H9 (cell line): ENCODE measurements at regions not wholly inside any gene's neighbourhood (a gene's known extent, or its start where the extent isn't known, plus 50 kb on each side); places are given as distances from the start of the nearest gene placed in this dataset.

Experiments
- DNase-seq: peaks from one replicate; pipeline ENCODE4 v3.0.0-alpha.2; 2017
- H2AFZ ChIP-seq: one replicate; pipeline ENCODE4 v1.6.1; 2013; ENCODE audit warnings: mild to moderate bottlenecking, low read length, control low read depth, moderate library complexity
- H2AK5ac ChIP-seq: 2 replicates; pipeline ENCODE4 v1.6.1; 2013; ENCODE audit warnings: low read length, control low read depth, mixed read lengths; ENCODE audit not compliant: insufficient read length
- H2BK120ac ChIP-seq: one replicate; pipeline ENCODE4 v1.6.1; 2013; ENCODE audit warnings: low read depth, mild to moderate bottlenecking, low read length, control low read depth, inconsistent platforms; ENCODE audit not compliant: poor library complexity, severe bottlenecking
- H2BK12ac ChIP-seq: 2 replicates; pipeline ENCODE4 v1.6.1; 2013; ENCODE audit warnings: low read length, control low read depth, mixed read lengths, low read depth; ENCODE audit not compliant: insufficient read length
- H2BK15ac ChIP-seq: 2 replicates; pipeline ENCODE4 v1.6.1; 2013; ENCODE audit warnings: low read depth, low read length, control low read depth
- H2BK20ac ChIP-seq: one replicate; pipeline ENCODE4 v1.6.1; 2013; ENCODE audit warnings: low read depth, mild to moderate bottlenecking, low read length, control low read depth, inconsistent platforms; ENCODE audit not compliant: poor library complexity, severe bottlenecking
- H2BK5ac ChIP-seq: 2 replicates; pipeline ENCODE4 v1.6.1; 2013; ENCODE audit warnings: low read length, control low read depth, mixed read lengths; ENCODE audit not compliant: insufficient read length
- H3K14ac ChIP-seq: 2 replicates; pipeline ENCODE4 v1.6.1; 2013; ENCODE audit warnings: low read length, control low read depth; ENCODE audit not compliant: insufficient read depth
- H3K18ac ChIP-seq: 2 replicates; pipeline ENCODE4 v1.6.1; 2013; ENCODE audit warnings: low read depth, mild to moderate bottlenecking, mixed read lengths, low read length, control low read depth; ENCODE audit not compliant: insufficient read length
- H3K23ac ChIP-seq: 2 replicates; pipeline ENCODE4 v1.6.1; 2013; ENCODE audit warnings: low read length, control low read depth, mixed read lengths, low read depth; ENCODE audit not compliant: insufficient read length
- H3K23me2 ChIP-seq: 2 replicates; pipeline ENCODE4 v1.6.1; 2013; ENCODE audit warnings: low read depth, mild to moderate bottlenecking, mixed read lengths, low read length, control low read depth; ENCODE audit not compliant: insufficient read length, poor library complexity, severe bottlenecking
- H3K27ac ChIP-seq: 2 replicates; pipeline ENCODE4 v1.5.1; 2013; ENCODE audit warnings: low read length, control low read depth, mixed read lengths, low read depth; ENCODE audit not compliant: insufficient read length
- H3K27me3 ChIP-seq: 2 replicates; pipeline ENCODE4 v1.6.1; 2013; ENCODE audit warnings: low read length, control low read depth, inconsistent platforms; ENCODE audit not compliant: insufficient read depth
- H3K4ac ChIP-seq: 2 replicates; pipeline ENCODE4 v1.6.1; 2013; ENCODE audit warnings: low read depth, mild to moderate bottlenecking, control low read depth, inconsistent platforms, low read length, moderate library complexity
- H3K4me1 ChIP-seq: 2 replicates; pipeline ENCODE4 v1.6.1; 2013; ENCODE audit warnings: low read length, control low read depth, inconsistent platforms; ENCODE audit not compliant: insufficient read depth
- H3K4me2 ChIP-seq: 2 replicates; pipeline ENCODE4 v1.6.1; 2013; ENCODE audit warnings: low read length, control low read depth, mixed read lengths; ENCODE audit not compliant: insufficient read length, insufficient read depth
- H3K56ac ChIP-seq: 2 replicates; pipeline ENCODE4 v1.6.1; 2013; ENCODE audit warnings: low read depth, mild to moderate bottlenecking, mixed read lengths, low read length, control low read depth; ENCODE audit not compliant: insufficient read length
- H3K79me1 ChIP-seq: 2 replicates; pipeline ENCODE4 v1.6.1; 2013; ENCODE audit warnings: low read depth, mild to moderate bottlenecking, moderate library complexity, low read length, control low read depth, inconsistent platforms; ENCODE audit not compliant: insufficient read depth, poor library complexity, severe bottlenecking
- H3K79me2 ChIP-seq: 2 replicates; pipeline ENCODE4 v1.6.1; 2013; ENCODE audit warnings: low read length, control low read depth, inconsistent platforms; ENCODE audit not compliant: insufficient read depth
- H3K9ac ChIP-seq: 2 replicates; pipeline ENCODE4 v1.6.1; 2013; ENCODE audit warnings: low read length, control low read depth, mixed read lengths; ENCODE audit not compliant: insufficient read length; ENCODE audit errors: extremely low read depth
- H3K9me3 ChIP-seq: one replicate; pipeline ENCODE4 v1.6.1; 2013; ENCODE audit warnings: low read depth, low read length, inconsistent platforms; ENCODE audit not compliant: control insufficient read depth
- H3T11ph ChIP-seq: one replicate; pipeline ENCODE4 v1.6.1; 2013; ENCODE audit warnings: mild to moderate bottlenecking, low read length, control low read depth, inconsistent platforms
- H4K20me1 ChIP-seq: one replicate; pipeline ENCODE4 v1.6.1; 2013; ENCODE audit not compliant: control insufficient read depth, insufficient read length, insufficient read depth
- H4K5ac ChIP-seq: 2 replicates; pipeline ENCODE4 v1.6.1; 2013; ENCODE audit warnings: low read depth, mild to moderate bottlenecking, mixed read lengths, low read length, control low read depth; ENCODE audit not compliant: insufficient read length
- H4K8ac ChIP-seq: replicated peaks from 2 replicates; pipeline ENCODE4 v1.6.1; 2013; ENCODE audit warnings: low read length, control low read depth, mixed read lengths, low read depth; ENCODE audit not compliant: insufficient read length
- H4K91ac ChIP-seq: 2 replicates; pipeline ENCODE4 v1.6.1; 2013; ENCODE audit warnings: low read depth, mild to moderate bottlenecking, moderate library complexity, mixed read lengths, low read length, control low read depth; ENCODE audit not compliant: insufficient read length
- H3K27ac Mint-ChIP-seq, 3 experiments: 2 replicates in 2 of 3; 3 replicates in 1 of 3; pipeline ENCODE4 v1.8.0; 2020 to 2021; ENCODE audit warnings: mixed read lengths in 3 of 3, mild to moderate bottlenecking in 1 of 3, moderate library complexity in 1 of 3
- H3K27me3 Mint-ChIP-seq: 2 replicates; pipeline ENCODE4 v1.8.0; 2021; ENCODE audit warnings: low read depth, mild to moderate bottlenecking, moderate library complexity, mixed read lengths
- H3K36me3 Mint-ChIP-seq, 3 experiments: 2 replicates in 2 of 3; 3 replicates in 1 of 3; pipeline ENCODE4 v1.8.0; 2020 to 2021; ENCODE audit warnings: low read depth in 3 of 3, mixed read lengths in 3 of 3; ENCODE audit not compliant: insufficient read depth in 1 of 3
- H3K4me1 Mint-ChIP-seq, 2 experiments: 2 replicates each; pipeline ENCODE4 v1.8.0; 2020; ENCODE audit warnings: mixed read lengths in 2 of 2
- H3K4me3 Mint-ChIP-seq, 2 experiments: 2 replicates in 1 of 2; 3 replicates in 1 of 2; pipeline ENCODE4 v1.8.0; 2020 to 2021; ENCODE audit warnings: mild to moderate bottlenecking in 2 of 2, mixed read lengths in 2 of 2, moderate library complexity in 1 of 2
- H3K9me3 Mint-ChIP-seq, 2 experiments: 2 replicates in 1 of 2; 3 replicates in 1 of 2; pipeline ENCODE4 v1.8.0; 2020; ENCODE audit warnings: mild to moderate bottlenecking in 2 of 2, mixed read lengths in 2 of 2, moderate library complexity in 1 of 2
- CTCF ChIP-seq: fragments of 200-600 bp; sonication (generic); conservative IDR thresholded peaks from 3 replicates; pipeline ENCODE4 v1.8.0; 2021; ENCODE audit warnings: antibody characterized with exemption, mild to moderate bottlenecking
- WGBS: extraction: QIAGEN DNeasy Blood & Tissue Kit; methylation state at CpG from one replicate; pipeline ENCODE4 v1.1.7; 2013; ENCODE audit warnings: missing lambda C conversion rate, low lambda C conversion rate, mixed read lengths; ENCODE audit not compliant: insufficient read length; ENCODE audit errors: extremely low coverage; 5-methylcytosine and 5-hydroxymethylcytosine counted together

- H3K4me3 Mint-ChIP-seq, result no peak overlapping the region
- no peak for TF ChIP-seq CTCF
- no peak for DNase-seq
- H3K4me2 ChIP-seq, result no peak overlapping the region
- H3K79me1 ChIP-seq, result no peaks in the 10 kb centered on the region
- H3K9ac ChIP-seq, result no peak overlapping the region
- H3K23me2 ChIP-seq, result no peaks in the 10 kb centered on the region
- H3K14ac ChIP-seq, result no peak overlapping the region
- no CpG with 5 or more reads among the region's 5 CpGs for WGBS
- H3K9me3 Mint-ChIP-seq, result no peaks in the 10 kb centered on the region
- no peaks in the 10 kb centered on the region for H4K20me1 ChIP-seq
- H3K56ac ChIP-seq, result no peak overlapping the region
- H3K9me3 ChIP-seq, result no peaks in the 10 kb centered on the region
- H3K4ac ChIP-seq, result no peak overlapping the region
- no peaks in the 10 kb centered on the region for H3K36me3 Mint-ChIP-seq
- H2BK120ac ChIP-seq, result no peak overlapping the region
- H2BK20ac ChIP-seq, result no peak overlapping the region
- H3K27ac ChIP-seq, result no peak overlapping the region
- H2BK5ac ChIP-seq, result no peak overlapping the region
- no peaks in the 10 kb centered on the region for H3K79me2 ChIP-seq
- H2AK5ac ChIP-seq, result no peak overlapping the region
- no peak overlapping the region for H4K8ac ChIP-seq
- H4K5ac ChIP-seq, result no peak overlapping the region
- H3K23ac ChIP-seq, result no peak overlapping the region
- H3K4me1 Mint-ChIP-seq, result peaks cover 31 to 38% of the 10 kb centered on the region in 2 experiments
- H3T11ph ChIP-seq, result no peak overlapping the region
- no peaks in the 10 kb centered on the region for H3K4me1 ChIP-seq
- H3K18ac ChIP-seq, result no peak overlapping the region
- H3K27ac Mint-ChIP-seq, result no peak overlapping the region
- no peak overlapping the region for H2BK12ac ChIP-seq
- H4K91ac ChIP-seq, result no peak overlapping the region
- H3K27me3 ChIP-seq, result no peaks in the 10 kb centered on the region; the same call in 1 of the 2 replicates
- peaks cover 26% of the 10 kb centered on the region for H3K27me3 Mint-ChIP-seq
- no peak overlapping the region for H2BK15ac ChIP-seq
- no peak overlapping the region for H2AFZ ChIP-seq
Measured at GRCh38 chr10:78759456-78760120, 309.2 kb upstream of the ZMIZ1 start.
